Activated CD8-positive, alpha-beta memory T cell treated with anti-CD3 and anti-CD28 coated beads, Interleukin-2, amount 50 U/mL, for 4 hours (primary cell): ENCODE measurements at regions not wholly inside any gene's neighbourhood (a gene's known extent, or its start where the extent isn't known, plus 50 kb on each side); places are given as distances from the start of the nearest gene placed in this dataset.
"Not testable (repeated sequence)": the region's sequence is repeated elsewhere in the genome, so short reads cannot be mapped to it uniquely, and the experiment has no call there.

Source experiments
- DNase-seq: peaks from one replicate; pipeline ENCODE4 v3.0.0-alpha.2; 2020

GRCh38 chr14:103186909-103187586 lies 63.8 kb downstream of the TNFAIP2 start:
- DNase-seq, result no peak

DNA sequence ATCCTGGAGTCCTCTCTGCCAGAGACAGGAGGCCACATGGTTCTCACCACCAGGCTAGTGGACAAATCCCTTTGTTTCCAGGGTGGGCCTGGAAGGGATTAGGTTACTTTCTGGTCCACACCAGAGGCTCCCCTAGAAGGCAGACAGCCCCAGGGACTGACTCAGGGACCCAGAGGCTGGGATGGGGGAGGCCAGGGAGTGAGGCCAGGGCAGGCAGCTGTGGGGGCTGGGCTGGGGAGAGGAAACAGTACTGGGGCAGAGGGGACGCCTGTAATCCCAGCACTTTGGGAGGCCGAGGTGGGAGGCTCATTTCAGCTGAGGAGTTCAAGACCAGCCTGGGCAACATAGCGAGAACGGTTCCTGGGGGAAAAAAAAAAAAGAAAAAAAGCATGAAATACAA lies 64.7 kb downstream of the TNFAIP2 start:
- DNase-seq, result no peak

DNA sequence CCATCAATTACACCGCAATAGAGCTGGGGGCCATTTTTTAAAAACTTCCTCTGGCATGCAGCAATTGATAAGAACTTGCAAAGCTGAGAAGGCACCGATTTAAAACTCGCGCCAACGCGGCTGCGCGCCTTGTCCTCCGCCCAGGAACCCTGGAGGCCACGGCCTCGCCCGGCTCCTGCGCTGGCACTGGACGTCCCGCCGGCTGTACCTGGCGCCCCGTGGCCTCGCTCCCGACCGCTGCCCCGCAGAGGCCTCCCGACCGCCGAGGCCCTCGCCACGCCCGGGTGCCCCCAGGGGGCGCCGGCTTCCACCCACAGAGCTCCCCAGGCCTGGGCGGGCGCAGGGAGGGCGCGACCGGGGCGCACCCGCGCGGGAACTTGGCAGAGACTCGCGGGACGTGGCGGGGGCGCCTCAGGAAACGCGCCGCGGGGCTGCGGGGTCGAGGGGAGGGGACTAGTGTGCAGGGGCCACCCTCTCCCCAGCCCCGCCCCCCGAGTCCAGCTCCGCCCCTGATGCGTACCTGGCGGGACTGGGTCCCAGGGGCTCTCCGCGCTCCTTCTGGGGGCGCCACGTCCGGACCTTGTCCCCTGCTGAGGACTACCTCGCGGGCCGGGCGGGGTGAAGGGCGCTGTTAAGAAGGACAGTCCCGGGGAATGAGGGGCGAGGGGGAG lies 65.7 kb downstream of the TNFAIP2 start:
- DNase-seq, result peak; percentile 21

DNA sequence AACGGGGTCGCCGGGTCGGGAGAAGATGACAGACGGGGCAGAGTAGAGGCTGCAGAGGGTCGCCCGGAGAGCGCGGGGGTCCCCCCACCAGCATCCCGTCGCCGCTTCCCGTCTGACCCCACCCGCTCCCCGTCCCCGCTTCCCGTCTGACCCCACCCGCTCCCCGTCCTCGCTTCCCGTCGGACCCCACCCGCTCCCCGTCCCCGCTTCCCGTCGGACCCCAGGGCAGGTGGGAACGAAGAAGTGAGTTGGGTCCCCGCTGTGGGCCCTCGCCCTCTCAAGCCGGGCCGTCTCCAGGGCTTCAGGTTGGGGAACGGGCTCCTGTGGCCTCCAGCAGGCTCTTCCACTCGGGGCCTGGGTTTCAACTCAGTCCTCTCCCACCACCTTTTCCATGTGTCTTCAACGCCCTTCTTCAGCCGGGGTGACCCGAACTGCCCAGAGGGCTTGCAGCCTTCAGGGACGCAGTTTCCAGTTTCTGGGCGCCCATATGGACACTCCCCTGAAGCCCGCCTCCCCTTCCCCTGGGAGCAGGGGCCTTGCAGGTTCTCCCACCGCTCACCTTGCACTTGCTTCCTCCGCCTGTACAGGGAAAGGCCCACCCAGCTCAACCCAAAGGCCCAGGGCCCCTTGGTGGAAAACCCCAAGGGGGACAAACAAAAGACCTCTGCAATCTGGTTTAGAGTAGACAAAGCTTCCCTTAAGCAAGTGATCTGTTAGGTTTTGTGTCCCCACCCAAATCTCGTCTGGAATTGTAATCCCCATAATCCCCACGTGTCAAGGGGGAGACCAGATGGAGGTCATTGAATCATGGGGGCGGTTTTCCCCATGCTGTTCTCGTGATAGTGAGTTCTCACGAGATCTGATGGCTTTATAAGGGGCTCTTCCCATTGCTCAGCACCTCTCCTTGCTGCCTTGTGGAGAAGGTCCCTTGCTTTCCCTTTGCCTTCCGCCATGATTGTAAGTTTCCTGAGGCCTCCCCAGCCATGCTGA lies 66.5 kb downstream of the TNFAIP2 start:
- no peak for DNase-seq

DNA sequence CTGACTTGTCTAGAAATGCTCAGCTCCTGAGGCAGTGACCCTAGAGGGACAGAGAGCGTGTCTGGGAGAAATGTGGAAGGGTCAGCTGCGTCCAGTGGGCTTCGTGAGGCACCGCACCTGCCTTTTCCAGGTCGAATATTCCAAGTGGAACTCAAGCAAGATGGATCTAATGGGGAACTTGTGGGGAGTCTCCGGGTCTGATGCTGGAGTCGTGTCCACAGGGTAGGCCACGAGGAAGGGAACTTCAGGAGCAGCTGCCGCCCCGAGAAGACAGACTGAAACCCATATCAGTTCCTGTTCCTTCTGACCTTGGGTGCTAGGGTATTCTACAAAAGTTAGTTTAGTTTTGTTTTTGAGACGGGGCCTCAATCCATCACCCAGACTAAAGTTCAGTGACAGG lies 67.5 kb downstream of the TNFAIP2 start:
- DNase-seq, result no peak

DNA sequence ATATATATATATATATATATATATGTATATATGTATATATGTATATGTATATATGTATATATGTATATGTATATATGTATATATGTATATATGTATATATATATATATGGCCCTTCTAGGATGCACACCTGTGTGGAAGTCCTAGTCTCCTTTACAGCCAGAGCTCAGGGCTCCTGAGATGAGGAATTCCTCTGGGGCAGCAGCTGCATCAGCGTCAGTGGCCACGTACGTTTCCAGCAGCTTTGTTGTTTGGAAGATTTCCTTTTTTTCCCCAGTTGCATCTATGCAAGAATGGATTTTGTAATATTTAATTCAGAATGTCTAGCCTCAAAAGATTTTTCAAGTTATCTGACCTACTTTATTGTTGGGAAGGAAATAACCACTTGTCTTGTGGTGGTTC lies 68.6 kb downstream of the TNFAIP2 start:
- DNase-seq, result no peak

- DNase-seq, result no peak
These were observed 69.1 kb downstream of the TNFAIP2 start for GRCh38 chr14:103192246-103192840.

DNA sequence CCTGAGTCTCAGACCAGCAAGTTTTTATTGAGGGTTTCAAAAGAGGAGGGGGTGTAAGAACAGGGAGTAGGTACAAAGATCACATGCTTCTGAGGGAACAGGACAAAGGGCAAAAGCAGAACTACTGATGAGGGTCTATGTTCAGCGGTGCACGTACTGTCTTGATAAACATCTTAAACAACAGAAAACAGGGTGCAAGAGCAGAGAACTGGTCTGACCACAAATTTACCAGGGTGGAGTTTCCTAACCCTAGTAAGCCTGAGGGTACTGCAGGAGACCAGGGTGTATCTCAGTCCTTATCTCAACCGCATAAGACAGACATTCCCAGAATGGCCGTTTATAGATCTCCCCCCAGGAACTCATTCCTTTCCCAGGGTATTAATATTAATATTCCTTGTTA lies 69.6 kb downstream of the TNFAIP2 start:
- not testable (repeated sequence) for DNase-seq

- not testable (repeated sequence) for DNase-seq
These were observed 70.2 kb downstream of the TNFAIP2 start for GRCh38 chr14:103193491-103193890.

- no peak for DNase-seq
These were observed 71.2 kb downstream of the TNFAIP2 start for GRCh38 chr14:103194256-103195045.

DNA sequence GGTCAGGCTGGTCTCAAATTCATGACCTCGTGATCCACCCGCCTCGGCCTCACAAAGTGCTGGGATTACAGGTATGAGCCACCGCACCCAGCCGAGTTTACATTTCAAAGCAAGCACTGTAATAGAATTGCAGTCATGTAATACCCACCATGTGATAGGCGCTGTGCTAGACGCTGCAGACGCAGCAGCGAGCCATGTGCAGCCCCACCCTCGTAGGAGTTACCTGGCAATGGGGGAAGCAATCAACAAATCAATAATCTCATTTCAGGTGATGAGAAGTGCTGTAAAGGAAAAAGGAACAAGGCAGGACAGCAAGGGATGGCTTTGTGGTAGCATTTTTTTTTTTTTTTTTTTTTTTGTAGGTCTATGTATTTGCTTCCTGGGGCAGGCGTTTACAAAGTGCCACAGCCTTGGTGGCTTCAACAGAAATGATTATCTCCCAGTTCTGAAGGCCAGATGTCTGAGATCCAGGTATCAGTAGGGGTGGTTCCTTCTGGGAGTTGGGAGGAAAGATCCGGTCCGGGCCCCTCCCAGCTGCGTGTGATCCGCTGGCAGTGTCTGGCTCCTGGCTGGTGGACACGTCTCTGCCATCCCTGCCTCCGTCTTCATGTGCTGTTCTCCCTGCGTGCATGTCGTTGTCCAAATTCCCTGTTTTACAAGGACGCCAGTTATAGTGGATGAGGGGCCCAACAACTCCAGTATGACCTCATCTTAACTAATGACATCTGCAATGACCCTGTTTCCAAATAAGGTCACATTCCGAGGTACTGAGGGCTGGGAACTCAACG lies 72.8 kb downstream of the TNFAIP2 start:
- no peak for DNase-seq

DNA sequence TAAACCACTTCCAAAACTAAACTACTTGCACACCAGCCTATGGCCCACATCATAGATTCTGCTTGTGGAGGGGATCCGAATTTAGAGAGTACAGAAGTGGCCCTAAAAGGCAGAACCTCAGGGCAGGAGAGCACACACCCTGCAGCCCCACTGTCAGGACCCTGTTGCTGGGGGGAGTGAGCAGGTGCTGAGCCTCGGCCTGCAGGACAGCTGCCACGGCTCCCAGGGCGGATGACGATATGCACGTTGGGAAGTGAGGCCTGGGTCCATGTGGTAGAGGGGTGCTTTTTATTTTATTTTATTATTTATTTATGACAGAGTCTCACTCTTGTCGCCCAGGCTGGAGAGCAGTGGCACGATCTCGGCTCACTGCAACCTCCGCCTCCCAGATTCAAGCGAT lies 73.5 kb downstream of the TNFAIP2 start:
- DNase-seq, result no peak

DNA sequence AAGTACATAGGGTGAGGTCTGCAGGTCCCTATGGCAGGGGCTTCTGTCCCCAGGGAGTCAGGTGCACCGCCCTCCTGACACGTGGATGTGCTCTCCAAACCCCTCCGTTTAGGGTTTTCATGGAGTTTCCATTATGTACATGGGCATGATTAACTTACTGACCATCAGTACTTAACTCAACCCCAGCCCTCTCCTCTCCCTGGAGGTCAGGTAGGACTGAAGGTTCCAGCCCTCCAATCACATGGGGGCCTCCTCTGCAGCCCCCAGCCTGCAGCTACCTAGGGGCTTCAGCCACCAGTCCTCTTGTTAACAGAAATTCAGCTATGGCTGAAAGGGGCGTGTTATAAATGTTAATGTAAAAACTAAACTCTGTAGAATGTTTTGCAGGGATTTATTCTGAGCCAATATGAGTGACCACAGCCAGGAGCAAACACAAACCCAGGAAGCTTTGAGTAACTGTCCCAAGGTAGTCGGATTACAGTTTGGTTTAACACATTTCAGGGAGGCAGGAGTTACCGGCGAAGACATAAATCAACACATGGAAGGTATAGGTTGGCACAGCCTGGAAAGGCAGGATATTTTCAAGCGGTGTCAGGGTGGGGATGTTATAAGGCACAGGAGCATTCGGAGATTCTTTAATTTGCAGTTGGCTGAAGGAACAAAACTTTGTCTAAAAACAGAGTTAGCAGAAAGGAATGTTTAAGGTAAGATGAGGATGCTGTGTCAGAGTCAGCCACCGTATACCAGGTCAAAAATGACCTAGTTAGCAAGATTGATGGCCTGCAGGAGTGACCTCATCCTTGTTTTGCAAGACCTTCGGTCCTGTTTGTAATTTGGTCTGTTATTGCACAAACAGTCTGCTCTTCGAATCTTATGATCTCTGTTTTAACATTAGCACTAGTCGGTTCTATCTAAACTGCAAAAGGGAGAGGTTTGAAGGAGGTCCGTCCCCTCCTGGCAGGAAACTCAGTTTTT lies 75.2 kb downstream of the TNFAIP2 start:
- DNase-seq, result no peak

- DNase-seq, result no peak
These were observed 75.9 kb downstream of the TNFAIP2 start for GRCh38 chr14:103199124-103199523.

GRCh38 chr14:103201801-103202200 lies 78.5 kb downstream of the TNFAIP2 start:
- no peak for DNase-seq

DNA sequence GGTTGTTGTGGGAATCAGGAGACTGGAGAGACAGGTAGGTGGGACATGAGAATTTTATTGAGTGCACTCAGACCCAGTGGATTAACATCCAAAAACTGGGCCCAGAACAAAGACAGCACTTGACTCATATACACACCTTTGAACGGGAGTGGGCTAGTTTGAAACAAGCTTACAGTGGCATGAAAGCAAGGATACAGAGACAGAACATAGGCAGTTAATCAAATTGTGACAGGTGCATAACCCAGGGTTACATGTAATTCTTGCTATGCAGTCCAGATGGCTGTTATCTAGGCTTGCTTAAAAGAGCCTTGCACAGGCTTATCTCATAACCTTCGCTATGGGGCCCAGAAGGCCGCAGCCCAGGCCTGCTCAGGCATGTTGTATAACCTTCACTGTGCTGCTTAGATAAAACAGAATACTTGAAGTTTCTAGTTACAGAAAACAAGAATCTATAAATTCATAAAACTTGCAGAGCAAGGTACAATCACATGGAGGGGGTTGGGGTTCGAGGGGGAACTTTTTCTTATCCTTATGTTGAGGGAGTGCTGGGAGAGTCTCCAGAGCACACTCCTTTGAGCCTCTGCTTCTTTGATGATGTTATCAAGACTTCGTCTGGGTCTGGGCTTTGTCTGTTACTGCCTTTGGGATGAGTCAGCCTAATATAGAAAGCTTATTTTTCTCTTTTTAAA lies 81.7 kb downstream of the TNFAIP2 start:
- DNase-seq, result no peak

DNA sequence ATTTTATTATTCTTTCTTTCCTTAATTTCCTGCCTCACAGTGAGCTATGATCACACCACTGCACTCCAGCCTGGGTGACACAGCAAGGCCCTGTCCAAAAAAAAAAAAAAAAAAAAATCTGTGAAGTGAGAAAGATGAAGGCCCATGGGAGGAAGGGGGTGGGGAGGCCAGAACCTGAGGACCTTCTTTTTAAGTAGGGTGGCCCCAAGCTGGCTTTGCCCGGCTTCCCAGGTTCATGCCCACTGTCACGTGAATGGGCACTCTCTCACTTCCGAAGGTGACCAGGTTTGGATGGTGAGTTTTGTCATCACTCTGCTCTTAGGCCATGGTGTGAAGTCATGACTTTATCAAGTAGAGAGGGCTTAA lies 82.3 kb downstream of the TNFAIP2 start:
- DNase-seq, result no peak

DNA sequence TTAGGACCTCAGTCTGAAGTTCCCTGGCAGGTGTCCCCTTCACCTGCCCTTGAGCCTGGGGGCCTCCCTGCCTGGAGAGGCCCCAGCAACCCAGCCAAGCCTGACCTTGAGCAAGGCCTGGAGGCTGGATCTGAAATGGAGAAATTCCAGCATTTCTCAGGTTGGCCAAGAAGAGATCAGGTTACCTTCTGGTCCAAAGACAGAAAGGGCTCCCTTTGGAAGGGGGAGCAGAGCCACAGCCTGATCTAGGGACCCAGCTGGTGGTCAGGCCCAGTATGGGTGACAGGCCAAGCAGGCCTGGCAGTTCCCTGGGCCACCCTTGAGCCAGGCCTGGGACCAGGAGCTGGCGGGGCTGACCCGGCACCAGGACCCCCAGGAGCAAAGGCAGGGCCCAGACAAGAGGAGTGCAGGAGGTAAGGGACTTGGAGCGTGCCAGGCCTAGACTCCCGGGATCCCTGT lies 82.8 kb downstream of the TNFAIP2 start:
- no peak for DNase-seq

GRCh38 chr14:103206836-103207387 lies 83.7 kb downstream of the TNFAIP2 start:
- DNase-seq, result no peak
